ENCODE measurements at regions not wholly inside any gene's neighbourhood (a gene's known extent, or its start where the extent isn't known, plus 50 kb on each side); places are given as distances from the start of the nearest gene placed in this dataset.
"Not testable (repeated sequence)": the region's sequence is repeated elsewhere in the genome, so short reads cannot be mapped to it uniquely, and the experiment has no call there.

- DNase-seq, result no peak
Observed at GRCh38 chr7:96558530-96558929, 151.1 kb downstream of the SEM1 start.

DNA sequence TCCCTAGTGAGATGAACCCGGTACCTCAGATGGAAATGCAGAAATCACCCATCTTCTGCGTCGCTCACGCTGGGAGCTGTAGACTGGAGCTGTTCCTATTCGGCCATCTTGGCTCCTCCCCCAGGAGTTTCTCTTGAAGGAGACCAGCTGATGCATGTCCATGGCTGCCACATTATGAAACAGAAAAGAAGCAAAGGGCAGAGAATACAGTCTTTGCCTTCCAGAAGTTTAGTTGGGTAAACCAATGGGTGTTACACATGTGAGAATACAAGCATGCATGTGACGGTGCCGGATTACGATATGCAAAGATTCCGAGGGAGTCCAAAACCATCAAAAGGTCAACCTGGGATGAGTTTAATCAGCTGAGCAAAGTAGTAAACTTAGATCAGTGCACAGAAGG lies 151.6 kb downstream of the SEM1 start:
- no peak for DNase-seq

DNA sequence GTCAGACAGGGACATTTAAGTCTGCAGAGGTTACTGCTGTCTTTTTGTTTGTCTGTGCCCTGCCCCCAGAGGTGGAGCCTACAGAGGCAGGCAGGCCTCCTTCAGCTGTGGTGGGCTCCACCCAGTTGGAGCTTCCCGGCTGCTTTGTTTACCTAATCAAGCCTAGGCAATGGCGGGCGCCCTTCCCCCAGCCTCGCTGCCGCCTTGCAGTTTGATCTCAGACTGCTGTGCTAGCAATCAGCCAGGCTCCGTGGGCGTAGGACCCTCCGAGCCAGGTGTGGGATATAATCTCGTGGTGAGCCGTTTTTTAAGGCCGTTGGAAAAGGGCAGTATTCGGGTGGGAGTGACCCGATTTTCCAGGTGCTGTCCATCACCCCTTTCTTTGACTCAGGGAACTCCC lies 152.0 kb downstream of the SEM1 start:
- not testable (repeated sequence) for DNase-seq

DNA sequence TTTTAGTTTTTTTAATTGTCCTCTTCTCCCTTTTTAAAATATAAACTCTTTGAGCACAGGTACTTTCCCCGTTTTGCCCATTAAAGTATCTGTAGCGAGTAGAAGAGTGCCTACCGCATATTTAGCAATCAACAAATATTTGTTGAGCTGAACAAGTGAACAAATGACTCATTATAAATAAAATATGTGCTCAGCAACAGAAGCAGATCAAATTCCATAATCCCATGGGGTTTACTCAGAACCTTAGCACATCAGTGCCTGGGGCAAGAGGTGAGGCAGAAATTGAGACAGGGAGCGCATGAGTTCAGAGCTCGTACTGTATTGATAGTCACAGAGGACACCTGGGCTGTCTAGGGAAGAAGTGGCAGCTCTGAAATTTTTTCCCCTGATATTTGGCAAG lies 161.0 kb downstream of the SEM1 start:
- no peak for DNase-seq

DNA sequence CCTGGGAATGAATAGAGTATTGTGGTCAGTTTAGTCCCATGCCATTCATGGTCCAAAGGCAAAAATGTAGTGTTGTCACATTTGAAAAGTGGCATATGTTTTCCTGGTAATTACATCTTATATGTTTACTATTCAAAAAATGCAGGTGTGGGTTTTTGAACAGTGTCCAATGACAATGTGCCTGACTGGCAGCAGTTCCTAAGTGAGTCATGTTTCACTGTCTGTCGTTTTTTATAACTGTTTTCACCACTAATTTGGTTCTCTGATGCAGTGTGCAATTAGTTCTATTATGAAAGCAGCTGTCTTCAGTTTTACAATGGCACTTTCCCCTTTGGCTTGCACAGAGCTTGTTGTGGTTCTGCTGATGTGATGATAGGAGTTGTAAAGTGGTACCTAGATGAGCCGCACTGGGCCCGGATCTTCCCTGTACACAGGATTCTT lies 162.3 kb downstream of the SEM1 start:
- DNase-seq, result no peak

GRCh38 chr7:96546426-96546825 lies 163.2 kb downstream of the SEM1 start:
- no peak for DNase-seq

DNA sequence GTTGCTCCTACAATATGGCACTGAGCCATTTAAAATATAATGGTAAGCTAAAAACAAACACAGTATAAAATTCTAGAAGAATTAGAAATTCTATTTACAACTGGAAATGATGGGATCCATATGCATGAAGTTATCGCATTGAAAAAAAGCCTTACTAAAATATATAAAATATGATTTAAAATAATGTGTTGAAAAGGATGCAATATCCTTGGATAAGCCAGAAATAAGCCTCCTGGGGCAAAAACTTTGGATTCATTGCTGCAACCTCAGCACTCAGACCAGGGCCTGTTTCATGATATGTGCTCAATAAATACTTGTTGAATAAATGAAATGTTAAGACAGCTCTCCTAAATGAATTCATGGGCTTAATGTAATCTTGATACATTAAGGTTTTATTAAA lies 170.2 kb downstream of the SEM1 start:
- no peak for DNase-seq

DNA sequence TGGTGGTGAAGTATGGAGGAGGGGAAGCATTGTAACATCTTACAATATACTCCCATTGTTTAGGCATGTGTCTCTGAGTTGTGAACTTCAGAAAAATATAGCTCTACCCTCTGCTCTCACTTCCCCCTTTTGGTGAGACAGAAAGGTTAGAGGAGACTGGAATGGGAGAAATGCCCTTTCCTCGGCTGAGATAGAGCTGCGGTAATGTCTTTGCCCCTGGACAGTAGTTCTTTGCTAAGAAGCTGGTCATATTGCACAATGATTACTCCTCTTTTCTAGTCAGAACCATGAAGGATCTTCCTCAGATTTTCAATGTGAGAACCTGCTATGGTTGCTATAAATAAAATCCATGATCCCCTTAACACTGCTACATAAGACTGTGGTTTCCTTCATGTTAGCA lies 171.0 kb downstream of the SEM1 start:
- DNase-seq, result no peak

DNA sequence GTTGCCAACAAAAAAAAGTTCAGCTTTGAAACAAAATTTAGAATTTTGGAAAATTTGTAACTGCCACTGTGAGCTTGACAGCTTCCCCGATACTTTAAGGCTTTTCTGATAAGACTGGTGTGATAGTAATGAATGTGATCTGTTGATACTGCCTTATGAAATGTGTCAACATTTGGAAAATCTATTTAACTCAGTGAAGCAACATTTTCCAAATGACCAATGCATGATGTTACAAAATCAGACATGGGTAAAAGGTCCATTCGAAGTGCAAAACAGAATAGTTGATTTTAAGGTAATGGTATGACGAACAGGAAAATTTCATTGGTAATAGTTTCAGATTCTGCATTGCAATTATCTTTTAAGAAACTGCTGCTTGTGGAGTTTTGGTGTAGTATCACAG lies 175.4 kb downstream of the SEM1 start:
- no peak for DNase-seq

DNA sequence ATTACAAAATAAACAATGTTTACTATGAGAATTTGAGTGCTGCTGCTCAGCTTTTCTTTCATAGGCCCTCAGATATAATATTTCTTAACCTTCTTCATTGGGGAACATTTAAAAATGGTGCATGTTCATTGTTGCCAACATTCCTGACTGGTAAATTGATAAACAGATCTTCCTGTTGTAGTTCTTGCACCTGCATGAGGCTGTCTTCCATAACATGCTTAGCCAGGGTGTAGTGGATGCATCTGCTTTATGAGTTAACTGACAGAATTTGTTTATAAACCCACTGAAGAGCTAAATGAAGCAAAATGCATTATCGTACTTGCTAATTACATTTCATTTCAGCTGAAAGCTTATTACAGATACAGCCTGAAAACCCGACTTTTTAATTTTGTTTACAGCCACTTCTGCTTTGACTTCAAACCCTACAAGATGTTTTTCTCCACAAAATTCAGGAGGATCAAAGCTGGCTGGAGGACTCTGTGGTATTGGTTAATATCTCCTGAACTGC lies 177.2 kb downstream of the SEM1 start:
- no peak for DNase-seq

DNA sequence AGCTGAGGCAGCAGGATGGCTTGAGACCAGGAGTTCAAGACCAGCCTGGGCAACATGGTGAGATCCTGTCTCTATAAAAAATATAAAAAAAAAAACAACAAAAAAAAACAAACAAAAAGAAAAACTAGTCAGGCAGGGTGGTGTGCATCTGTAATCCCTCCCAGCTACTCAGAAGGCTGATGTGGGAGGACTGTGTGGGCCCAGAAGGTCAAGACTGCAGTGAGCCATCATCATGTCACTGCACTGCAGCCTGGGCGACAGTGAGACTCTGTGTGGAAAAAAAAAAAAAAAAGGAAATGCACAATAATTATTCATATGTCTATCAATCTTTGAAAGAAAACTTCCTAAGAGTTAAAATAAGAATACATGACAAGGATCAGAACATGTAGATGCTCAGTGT lies 178.3 kb downstream of the SEM1 start:
- no peak for DNase-seq

- DNase-seq, result no peak
Observed at GRCh38 chr7:96530786-96531185, 178.9 kb downstream of the SEM1 start.

DNA sequence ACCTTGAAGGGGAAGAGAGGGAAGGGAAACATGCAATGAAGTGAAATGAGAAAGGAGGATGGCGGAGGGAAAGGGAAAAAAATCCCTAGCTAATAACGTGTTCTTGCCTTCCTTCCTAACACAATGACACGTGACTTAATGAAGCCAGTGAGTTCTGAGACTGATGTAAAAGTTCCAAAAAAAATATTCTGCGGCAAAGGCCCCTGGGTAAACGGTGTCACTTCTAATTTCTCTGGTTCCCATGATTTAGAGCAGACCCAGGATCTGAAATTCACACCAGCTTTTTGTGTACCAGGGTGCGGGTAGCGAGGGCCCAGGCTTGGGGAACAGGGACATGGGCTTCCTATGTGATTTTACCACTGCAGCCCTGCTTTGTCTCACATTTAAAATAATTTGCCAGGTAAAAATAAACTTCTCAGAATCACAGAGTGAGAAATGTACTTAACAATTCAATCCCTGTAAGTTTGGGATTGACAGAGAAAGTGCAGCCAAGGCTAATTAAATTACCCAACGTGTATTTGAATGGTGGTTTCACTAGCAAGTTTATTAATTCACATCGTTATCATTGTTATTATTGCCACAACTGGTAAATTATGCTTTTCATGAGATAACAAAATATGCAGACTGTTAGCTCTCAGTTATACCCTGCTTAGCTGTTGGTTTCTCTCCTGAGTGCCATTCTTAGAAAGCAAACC lies 182.4 kb downstream of the SEM1 start:
- no peak for DNase-seq

DNA sequence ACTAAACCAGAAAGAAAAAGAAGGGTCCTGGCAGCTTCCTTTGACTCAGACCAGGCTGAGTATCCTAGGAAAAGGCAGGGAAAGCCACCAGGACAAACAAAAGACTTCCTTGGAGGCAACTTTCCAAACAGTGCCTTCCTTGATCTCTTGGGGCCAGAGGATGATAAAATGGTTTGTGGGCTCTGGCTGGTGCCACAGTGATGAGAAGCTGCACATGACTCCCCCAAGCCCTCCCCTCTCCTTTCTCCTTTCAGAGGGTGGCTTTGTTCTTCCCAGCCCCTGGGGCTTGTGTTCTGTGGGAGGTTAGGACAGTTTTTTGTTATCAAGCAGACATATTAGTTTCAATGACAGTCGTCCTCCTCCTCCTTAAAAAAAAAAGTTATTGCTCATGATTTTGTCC lies 183.2 kb downstream of the SEM1 start:
- DNase-seq, result no peak

GRCh38 chr7:96521068-96521894 lies 188.4 kb downstream of the SEM1 start:
- no peak for DNase-seq

DNA sequence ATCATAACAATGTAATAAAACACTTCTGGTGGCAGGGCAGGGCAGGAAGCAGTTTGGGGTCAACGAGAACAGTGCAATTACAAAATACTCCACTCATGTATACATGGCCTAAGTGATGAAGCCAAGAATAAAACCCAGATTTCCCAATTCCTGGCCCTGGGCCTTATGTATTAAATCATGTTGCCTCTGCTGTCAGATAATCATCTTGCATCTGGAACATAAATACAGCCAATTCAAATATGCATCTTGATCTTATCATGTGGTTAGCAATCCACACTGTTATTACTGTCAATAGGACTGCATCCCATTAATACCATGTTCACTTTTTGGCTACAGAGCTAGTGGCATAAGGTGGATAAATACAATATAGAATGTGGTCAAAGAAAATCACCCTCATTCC lies 186.5 kb upstream of the SLC25A13 start:
- no peak for DNase-seq

DNA sequence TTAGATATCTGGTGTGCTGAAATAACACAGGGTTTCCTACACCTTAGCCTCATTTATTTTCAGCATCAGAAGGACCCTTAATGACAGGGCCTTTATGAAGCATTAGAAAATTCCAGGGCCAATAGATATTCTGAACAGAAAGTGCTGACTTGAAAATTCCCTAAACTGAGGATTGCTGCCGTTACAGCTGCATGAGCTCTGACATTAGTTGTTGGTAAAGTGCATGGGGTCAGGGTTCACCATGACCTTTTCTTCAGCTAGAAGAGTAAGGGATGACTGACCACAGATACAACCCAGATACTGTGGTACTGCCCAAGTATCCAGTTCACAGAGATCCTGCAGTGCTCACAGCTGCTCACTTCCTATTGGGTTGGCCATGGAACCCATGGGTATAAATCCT lies 181.7 kb upstream of the SLC25A13 start:
- no peak for DNase-seq

DNA sequence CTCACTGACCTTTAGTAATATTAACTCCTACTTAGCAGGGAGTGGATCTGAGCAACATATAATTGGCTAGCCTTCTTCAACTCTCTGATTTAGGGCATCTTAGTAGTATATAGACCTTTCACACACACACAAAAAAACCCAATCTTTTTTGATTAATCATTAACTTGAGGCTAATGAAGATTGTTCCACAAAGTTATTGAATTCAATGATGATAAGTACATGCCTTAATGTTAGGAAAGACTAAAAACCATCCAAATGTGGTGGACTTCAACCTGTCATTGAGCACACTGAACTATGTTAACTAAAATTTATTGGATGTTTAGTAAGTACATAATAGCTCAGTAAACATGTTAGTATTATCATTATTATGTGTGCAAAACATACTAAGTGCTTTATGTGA lies 179.4 kb upstream of the SLC25A13 start:
- no peak for DNase-seq

- DNase-seq, result no peak
Observed at GRCh38 chr7:96499532-96499931, 177.6 kb upstream of the SLC25A13 start.

DNA sequence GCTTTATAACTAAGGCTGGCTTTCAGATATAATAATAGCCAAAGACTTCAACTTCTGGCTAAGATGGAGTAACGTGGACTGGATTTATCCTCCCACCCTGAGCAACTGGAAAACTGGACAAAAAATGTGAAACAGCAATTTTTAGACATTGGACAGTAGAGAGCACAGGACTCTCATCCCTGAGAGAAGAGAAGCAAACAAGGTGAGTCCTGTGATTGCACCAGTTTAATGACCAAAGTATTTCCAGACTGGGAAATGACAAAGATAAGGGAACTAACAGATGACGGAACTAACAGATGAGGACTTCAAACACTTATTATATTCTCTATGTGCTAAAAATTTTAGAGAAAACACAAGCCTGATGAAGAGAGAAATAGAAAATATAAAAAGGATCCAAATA lies 175.7 kb upstream of the SLC25A13 start:
- no peak for DNase-seq

- DNase-seq, result no peak
Observed at GRCh38 chr7:96495751-96496216, 173.9 kb upstream of the SLC25A13 start.

DNA sequence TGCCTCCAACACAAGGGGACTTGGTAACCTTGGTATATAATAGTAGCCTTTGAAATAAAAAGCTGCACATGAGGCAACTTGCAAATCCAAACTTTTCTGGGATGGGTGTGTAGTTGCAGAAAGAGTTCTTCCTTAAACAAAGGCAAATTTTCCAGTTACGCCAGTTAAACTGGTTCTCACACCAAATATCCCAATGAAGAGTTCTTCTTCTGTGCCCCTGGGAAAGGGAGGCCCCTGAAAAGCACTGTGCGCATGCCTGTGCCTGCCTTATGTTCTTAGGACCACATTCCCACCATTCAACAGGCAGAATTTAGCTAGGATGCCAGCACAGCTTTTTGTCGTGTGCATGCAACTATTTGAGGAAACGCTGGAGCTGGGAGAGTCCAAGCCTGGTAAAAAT lies 164.8 kb upstream of the SLC25A13 start:
- no peak for DNase-seq

DNA sequence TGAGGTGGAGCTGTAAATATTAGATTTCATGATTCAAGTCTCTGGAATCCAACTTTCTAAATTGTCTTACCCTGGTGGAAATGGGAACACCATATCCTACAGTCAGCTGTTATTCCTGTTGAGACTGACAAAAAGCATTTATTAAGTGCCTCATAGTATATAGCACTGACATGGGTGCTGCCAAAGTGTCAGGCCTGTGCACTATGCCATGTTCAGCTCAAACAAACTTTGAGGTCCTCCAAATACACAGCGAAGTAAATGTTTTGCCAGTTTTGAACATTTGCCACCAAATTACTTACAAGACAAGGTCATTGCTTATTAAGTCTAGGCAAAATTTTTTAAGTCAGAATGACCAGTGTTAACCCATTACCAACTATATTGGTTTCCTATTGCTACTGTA lies 162.9 kb upstream of the SLC25A13 start:
- no peak for DNase-seq

DNA sequence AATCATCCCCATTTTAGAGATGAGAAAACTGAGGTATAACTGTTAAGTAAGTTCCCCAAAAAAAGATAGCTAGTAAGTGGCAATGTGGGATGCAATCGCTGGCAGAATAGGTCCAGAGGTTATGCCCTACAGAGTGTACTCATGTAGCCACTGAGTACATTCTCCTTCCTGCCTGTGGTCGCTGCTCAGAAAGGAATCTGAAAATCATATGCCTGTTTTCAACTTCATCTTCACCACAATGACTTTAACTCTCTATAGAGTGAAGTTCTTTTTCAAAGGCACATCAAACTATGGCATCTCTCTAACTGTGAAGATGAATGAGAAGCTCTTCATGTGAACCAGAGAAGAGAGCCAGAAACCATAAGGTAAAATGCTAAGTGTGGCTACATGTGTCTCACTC lies 162.2 kb upstream of the SLC25A13 start:
- no peak for DNase-seq

Data from activated CD4-positive, alpha-beta T cell treated with anti-CD3 and anti-CD28 coated beads for 4 hours (primary cell).